GM18951 (cell line): ENCODE measurements at regions not wholly inside any gene's neighbourhood (a gene's known extent, or its start where the extent isn't known, plus 50 kb on each side); places are given as distances from the start of the nearest gene placed in this dataset.
"Not testable (repeated sequence)": the region's sequence is repeated elsewhere in the genome, so short reads cannot be mapped to it uniquely, and the experiment has no call there.

Source experiments
- POLR2A ChIP-seq: IDR thresholded peaks from 4 replicates; pipeline ENCODE4 v1.6.1; 2011; ENCODE audit warnings: mild to moderate bottlenecking; ENCODE audit not compliant: insufficient read length, insufficient read depth; ENCODE audit errors: extremely low read depth
- in situ Hi-C: fragments of 300-500 bp; cut with MboI; formaldehyde crosslinking; loops from one replicate; pipeline ENCODE4 v1.12.0; 2022; ENCODE audit warnings: low sequenced_read_pairs, mixed read lengths, inconsistent platforms; ENCODE audit not compliant: unreplicated experiment

- no peak for TF ChIP-seq POLR2A
- in situ Hi-C loops, result no loop called here
Observed at GRCh38 chrX:13430136-13430827, 110.4 kb upstream of the ATXN3L start.

GRCh38 chrX:13428053-13428786 lies 108.4 kb upstream of the ATXN3L start:
- in situ Hi-C loops, result no loop called here
- TF ChIP-seq POLR2A, result no peak

GRCh38 chrX:13427441-13428052 lies 107.7 kb upstream of the ATXN3L start:
- in situ Hi-C loops, result no loop called here
- TF ChIP-seq POLR2A, result no peak

GRCh38 chrX:13420545-13421183 lies 100.8 kb upstream of the ATXN3L start:
- in situ Hi-C loops, result no loop called here
- TF ChIP-seq POLR2A, result no peak

DNA sequence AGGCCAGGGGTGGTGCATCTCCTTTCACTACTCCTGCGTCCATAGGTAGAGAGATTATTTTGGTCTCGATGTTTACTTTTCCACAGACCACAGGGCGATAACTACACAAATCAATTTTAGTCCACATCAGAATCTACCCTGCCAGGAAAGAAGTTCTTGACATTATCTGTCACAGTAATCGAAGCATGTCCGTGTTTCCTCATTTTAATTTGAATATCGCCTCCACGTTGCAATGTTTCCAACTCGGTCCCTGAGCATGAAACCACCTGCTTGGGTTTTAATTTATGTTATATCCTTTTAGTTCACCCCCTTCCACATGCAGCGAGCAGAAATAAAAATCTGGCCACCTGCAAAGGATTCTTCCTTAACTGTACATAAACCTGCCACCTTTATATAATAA lies 100.1 kb upstream of the ATXN3L start:
- no peak for TF ChIP-seq POLR2A

GRCh38 chrX:13419276-13419675 lies 99.4 kb upstream of the ATXN3L start:
- in situ Hi-C loops, result no loop called here

More for the DNA sequence above, 100.1 kb upstream of the ATXN3L start:
- in situ Hi-C loops, result no loop called here

DNA sequence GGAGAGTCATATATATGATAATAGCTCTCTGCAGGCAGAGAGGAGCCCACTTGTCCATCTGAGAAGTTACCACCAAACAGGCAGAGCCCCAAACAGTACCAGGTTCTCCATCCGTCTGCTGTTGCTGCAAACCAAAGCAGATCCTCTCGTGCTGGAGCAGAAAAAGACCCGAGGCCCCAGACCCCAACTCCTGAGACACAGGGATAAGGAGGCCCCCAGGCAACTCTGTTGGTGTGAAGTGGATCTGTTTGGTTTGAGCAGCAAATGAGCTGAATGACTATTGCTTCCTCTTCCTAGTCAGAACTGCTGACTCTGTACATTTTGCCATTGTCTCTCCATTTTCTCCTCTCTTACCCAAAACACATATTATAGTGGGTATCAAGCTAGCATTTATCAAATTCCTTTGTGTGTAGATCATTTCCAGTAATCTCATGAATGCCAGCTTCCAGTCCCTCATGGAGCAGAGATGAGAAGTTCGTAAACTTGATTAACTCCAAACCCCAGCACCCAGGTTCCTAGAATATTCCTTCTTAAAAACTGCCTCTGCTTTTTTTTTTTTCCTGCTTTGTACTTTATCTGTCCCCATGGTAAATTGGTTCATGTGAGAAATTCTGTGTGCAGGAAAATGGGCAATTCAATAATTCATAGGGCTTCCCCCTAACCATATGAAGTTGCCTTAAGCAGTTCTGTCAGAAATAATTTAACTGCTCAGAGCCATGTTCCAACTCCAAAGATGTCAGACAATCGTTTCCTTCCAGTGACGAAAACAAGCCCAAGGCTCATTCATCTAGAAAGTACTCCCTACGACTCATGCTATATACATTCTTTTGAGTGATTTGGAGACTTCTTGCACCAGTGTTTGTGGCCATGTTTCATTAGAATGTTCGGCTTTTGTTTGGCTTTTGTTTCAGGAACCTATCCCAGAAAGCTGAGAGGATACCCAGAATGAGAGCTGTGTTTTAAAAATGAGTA lies 98.6 kb upstream of the ATXN3L start:
- in situ Hi-C loops, result no loop called here
- TF ChIP-seq POLR2A, result no peak

More at GRCh38 chrX:13419276-13419675, 99.4 kb upstream of the ATXN3L start:
- no peak for TF ChIP-seq POLR2A

- in situ Hi-C loops, result no loop called here
- TF ChIP-seq POLR2A, result no peak
Observed at GRCh38 chrX:13415509-13415908, 95.7 kb upstream of the ATXN3L start.

DNA sequence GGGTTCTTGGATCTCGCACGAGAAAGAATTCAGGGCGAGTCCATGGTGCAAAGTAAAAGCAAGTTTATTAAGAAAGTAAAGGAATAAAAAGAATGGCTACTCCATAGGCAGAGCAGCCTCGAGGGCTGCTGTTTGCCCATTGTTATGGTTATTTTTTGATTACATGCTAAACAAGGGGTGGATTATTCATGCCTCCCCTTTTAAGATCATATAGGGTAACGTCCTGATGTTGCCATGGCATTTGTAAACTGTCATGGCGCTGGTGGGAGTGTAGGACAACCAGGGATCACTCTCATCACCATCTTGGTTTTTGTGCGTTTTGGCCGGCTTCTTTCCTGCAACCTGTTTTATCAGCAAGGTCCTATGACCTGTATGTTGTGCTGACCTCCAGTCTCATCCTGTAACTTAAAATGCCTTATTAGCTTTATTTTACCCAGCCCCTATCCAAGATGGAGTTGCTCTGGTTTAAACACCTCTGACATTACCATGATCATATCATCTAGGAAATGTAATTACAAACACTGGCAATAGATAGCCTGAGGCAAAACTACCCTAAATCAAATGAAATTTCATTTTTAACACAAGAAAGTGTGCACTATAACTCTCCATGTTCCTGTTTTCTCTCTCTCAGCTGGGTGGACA lies 94.3 kb upstream of the ATXN3L start:
- in situ Hi-C loops, result no loop called here
- no peak for TF ChIP-seq POLR2A

- TF ChIP-seq POLR2A, result no peak
- in situ Hi-C loops, result no loop called here
Observed at GRCh38 chrX:13412208-13412600, 92.4 kb upstream of the ATXN3L start.

GRCh38 chrX:13411496-13412207 lies 91.8 kb upstream of the ATXN3L start:
- TF ChIP-seq POLR2A, result no peak
- in situ Hi-C loops, result no loop called here

- in situ Hi-C loops, result not testable (repeated sequence)
Observed at GRCh38 chrX:13408599-13408998, 88.7 kb upstream of the ATXN3L start.

- in situ Hi-C loops, result not testable (repeated sequence)
Observed at GRCh38 chrX:13404777-13405176, 84.9 kb upstream of the ATXN3L start.
